Left ventricle myocardium superior (tissue), 1 donor: ENCODE measurements at regions not wholly inside any gene's neighbourhood (a gene's known extent, or its start where the extent isn't known, plus 50 kb on each side); places are given as distances from the start of the nearest gene placed in this dataset.
"Not testable (repeated sequence)": the region's sequence is repeated elsewhere in the genome, so short reads cannot be mapped to it uniquely, and the experiment has no call there.

Experiments
- ATAC-seq: fragments of 200-7000 bp; cut with Tn5 transposase; one replicate; pipeline ENCODE4 v1.9.1; 2020; ENCODE audit warnings: mild to moderate bottlenecking, moderate library complexity
- DNase-seq: peaks from one replicate; pipeline ENCODE4 v3.0.0-alpha.2; 2020
- intact Hi-C: fragments of 100-400 bp; cut with micrococcal nuclease; formaldehyde crosslinking; loops from one replicate; pipeline ENCODE4 v1.11.0; 2022
- donor health status: DM: no; HTN: yes; CAD: no; lungs with severe emphysema.

- intact Hi-C loops, result no loop called here
- DNase-seq (no peak), ATAC-seq (no peak)
Observed at GRCh38 chr1:181894439-181894859, 167.1 kb downstream of the ZNF648 start.

- ATAC-seq, result no peak
- no peak for DNase-seq
- intact Hi-C loops, result no loop called here
Observed at GRCh38 chr1:181893937-181894336, 167.6 kb downstream of the ZNF648 start.

- intact Hi-C loops, DNase-seq, ATAC-seq: not testable (repeated sequence)
Observed at GRCh38 chr1:181893150-181893549, 168.4 kb downstream of the ZNF648 start.

GRCh38 chr1:181872562-181872961 is 188.9 kb downstream of the ZNF648 start:
- intact Hi-C loops, result no loop called here
- no peak for ATAC-seq
- no peak for DNase-seq

- DNase-seq (no peak), ATAC-seq (no peak)
- intact Hi-C loops, result no loop called here
Observed at GRCh38 chr1:181863736-181864135, 197.8 kb downstream of the ZNF648 start.

- intact Hi-C loops, result no loop called here
- ATAC-seq (no peak), DNase-seq (no peak)
Observed at GRCh38 chr1:181863006-181863405, 198.5 kb downstream of the ZNF648 start.

- ATAC-seq (no peak), DNase-seq (no peak)
- intact Hi-C loops, result no loop called here
Observed at GRCh38 chr1:181858135-181858534, 203.4 kb downstream of the ZNF648 start.
